SK-N-SH (cell line): ENCODE measurements at regions not wholly inside any gene's neighbourhood (a gene's known extent, or its start where the extent isn't known, plus 50 kb on each side); places are given as distances from the start of the nearest gene placed in this dataset.

Source experiments
- CTCF ChIA-PET: fragments of 300-600, 350-600 bp; formaldehyde crosslinking; extraction: SDS; loops from one replicate; lab custom pipeline; 2021; lab: Yijun Ruan, JAX
- POLR2A ChIA-PET: fragments of 350-600 bp; sonication (Branson Sonifier 250); formaldehyde crosslinking; extraction: SDS; loops from one replicate; lab custom pipeline; 2020; ENCODE audit warnings: antibody characterized with exemption, inconsistent platforms; lab: Yijun Ruan, JAX
- DNase-seq: peaks from one replicate; pipeline ENCODE4 v3.0.0; 2012
- H2AFZ ChIP-seq: fragments of 200-600 bp; sonication (generic); 2 replicates; pipeline ENCODE4 v1.8.1; 2016; ENCODE audit warnings: antibody characterized with exemption, mild to moderate bottlenecking, low read depth
- H3F3A ChIP-seq: fragments of 200-600 bp; sonication (generic); replicated peaks from 2 replicates; pipeline ENCODE3; 2016; ENCODE audit warnings: antibody characterized with exemption, mild to moderate bottlenecking; ENCODE audit not compliant: insufficient read depth
- H3K27ac ChIP-seq, 2 experiments: fragments of 200-500 bp in 1 of 2; fragments of 200-600 bp in 1 of 2; sonication (Bioruptor generic) in 1 of 2; sonication (generic), shearing (Covaris generic) in 1 of 2; 2 replicates each; pipeline versions ENCODE4 v1.5.1 to v1.6.1; 2014 to 2016; ENCODE audit warnings: low read depth in 2 of 2, inconsistent platforms in 1 of 2, low read length in 1 of 2, mild to moderate bottlenecking in 1 of 2, mixed read lengths in 1 of 2
- H3K27me3 ChIP-seq: fragments of 200-600 bp; sonication (generic), shearing (Covaris generic); 2 replicates; pipeline ENCODE4 v1.6.1; 2016; ENCODE audit warnings: mixed run types; ENCODE audit not compliant: insufficient read depth
- H3K36me3 ChIP-seq, 2 experiments: fragments of 200-500 bp in 1 of 2; fragments of 200-600 bp in 1 of 2; sonication (Bioruptor generic) in 1 of 2; sonication (generic) in 1 of 2; replicated peaks in 1 of 2; 2 replicates each; pipeline versions ENCODE3 to v1.5.1; 2014 to 2016; ENCODE audit warnings: low read length in 1 of 2, mild to moderate bottlenecking in 1 of 2; ENCODE audit not compliant: insufficient read depth in 2 of 2, control insufficient read depth in 1 of 2
- H3K4me1 ChIP-seq, 2 experiments: fragments of 200-500 bp in 1 of 2; fragments of 200-600 bp in 1 of 2; sonication (Bioruptor generic) in 1 of 2; sonication (generic), shearing (Covaris generic) in 1 of 2; 2 replicates each; pipeline versions ENCODE4 v1.5.1 to v1.6.1; 2014 to 2016; ENCODE audit warnings: low read depth in 1 of 2, low read length in 1 of 2, mixed run types in 1 of 2; ENCODE audit not compliant: insufficient read depth in 2 of 2, control insufficient read depth in 1 of 2
- H3K4me2 ChIP-seq: fragments of 200-600 bp; sonication (generic), shearing (Covaris generic); 2 replicates; pipeline ENCODE4 v1.6.1; 2017; ENCODE audit warnings: mixed run types
- H3K4me3 ChIP-seq, 2 experiments: fragments of 200-500 bp in 1 of 2; fragments of 200-600 bp in 1 of 2; sonication (Bioruptor generic) in 1 of 2; sonication (generic), shearing (Covaris generic) in 1 of 2; 2 replicates each; pipeline versions ENCODE4 v1.5.1 to v1.8.1; 2014 to 2016; ENCODE audit warnings: low read depth in 2 of 2, inconsistent platforms in 1 of 2, low read length in 1 of 2, mild to moderate bottlenecking in 1 of 2, mixed read lengths in 1 of 2, moderate library complexity in 1 of 2
- H3K79me2 ChIP-seq: fragments of 200-600 bp; sonication (generic); 2 replicates; pipeline ENCODE4 v1.8.1; 2017; ENCODE audit warnings: mild to moderate bottlenecking; ENCODE audit not compliant: insufficient read depth
- H3K9ac ChIP-seq: fragments of 200-600 bp; sonication (generic); 2 replicates; pipeline ENCODE4 v1.6.1; 2017; ENCODE audit warnings: mixed run types
- H3K9me2 ChIP-seq: fragments of 200-600 bp; sonication (generic); 2 replicates; pipeline ENCODE4 v1.6.1; 2017; ENCODE audit warnings: mixed run types
- H3K9me3 ChIP-seq: fragments of 200-600 bp; sonication (generic); 2 replicates; pipeline ENCODE4 v1.6.1; 2017; ENCODE audit warnings: mixed run types, mild to moderate bottlenecking, moderate library complexity
- H4K20me1 ChIP-seq: fragments of 200-600 bp; sonication (generic); 2 replicates; pipeline ENCODE4 v1.6.1; 2017; ENCODE audit warnings: mild to moderate bottlenecking, mixed run types; ENCODE audit not compliant: insufficient read depth
- CHD2 ChIP-seq: fragments of 150-350 bp; IDR thresholded peaks from 2 replicates; pipeline ENCODE4 v1.6.1; 2018; ENCODE audit warnings: low read length; ENCODE audit not compliant: partially characterized antibody
- ELF1 ChIP-seq: IDR thresholded peaks from 2 replicates; pipeline ENCODE4 v1.4.0; 2012
- EP300 ChIP-seq, 2 experiments: IDR thresholded peaks; 2 replicates each; pipeline versions ENCODE4 v1.4.0 to v1.6.1; 2012; ENCODE audit warnings: borderline replicate concordance in 1 of 2, low read depth in 1 of 2, low read length in 1 of 2
- FOSL2 ChIP-seq: IDR thresholded peaks from 2 replicates; pipeline ENCODE4 v1.4.0; 2012; ENCODE audit warnings: low read depth, mild to moderate bottlenecking, moderate library complexity, borderline replicate concordance
- FOXM1 ChIP-seq: IDR thresholded peaks from 2 replicates; pipeline ENCODE4 v1.4.0; 2012; ENCODE audit warnings: low read depth, mild to moderate bottlenecking
- GABPA ChIP-seq: IDR thresholded peaks from 2 replicates; pipeline ENCODE4 v1.4.0; 2012; ENCODE audit warnings: low read depth, mild to moderate bottlenecking
- GATA2 ChIP-seq: sonication (generic); formaldehyde crosslinking; IDR thresholded peaks from 2 replicates; pipeline ENCODE4 v1.5.0; 2020; ENCODE audit warnings: mild to moderate bottlenecking, missing genetic modification reagents
- MEF2A ChIP-seq: IDR thresholded peaks from 2 replicates; pipeline ENCODE4 v1.4.0; 2012; ENCODE audit warnings: low read depth, borderline replicate concordance
- POLR2AphosphoS5 ChIP-seq: IDR thresholded peaks from 2 replicates; pipeline ENCODE4 v1.6.1; 2012; ENCODE audit warnings: low read depth, low read length
- RCOR1 ChIP-seq: fragments of 150-350 bp; IDR thresholded peaks from 2 replicates; pipeline ENCODE4 v1.6.1; 2017; ENCODE audit warnings: antibody characterized with exemption, low read length
- RFX5 ChIP-seq: IDR thresholded peaks from 2 replicates; pipeline ENCODE4 v1.6.1; 2012; ENCODE audit warnings: mild to moderate bottlenecking, improper control_type of control experiment, low read length
- TAF1 ChIP-seq: IDR thresholded peaks from 2 replicates; pipeline ENCODE4 v1.6.1; 2012; ENCODE audit warnings: low read depth, mild to moderate bottlenecking, low read length, moderate library complexity, borderline replicate concordance
- TCF12 ChIP-seq: IDR thresholded peaks from 2 replicates; pipeline ENCODE4 v1.4.0; 2012
- TEAD4 ChIP-seq: IDR thresholded peaks from 2 replicates; pipeline ENCODE4 v1.4.0; 2012; ENCODE audit warnings: mild to moderate bottlenecking, borderline replicate concordance; ENCODE audit not compliant: insufficient read depth
- YY1 ChIP-seq: IDR thresholded peaks from 2 replicates; pipeline ENCODE4 v1.4.0; 2012; ENCODE audit warnings: low read depth, mild to moderate bottlenecking
- WGBS: methylation state at CpG from one replicate; pipeline ENCODE4 v1.1.6; 2017; ENCODE audit warnings: low lambda C conversion rate; 5-methylcytosine and 5-hydroxymethylcytosine counted together
- TF ChIP-seq, protein P1 (sequence below): IDR thresholded peaks from 2 replicates; pipeline ENCODE4 v1.4.0; 2012; ENCODE audit warnings: low read depth, borderline replicate concordance
- TF ChIP-seq, protein P2 (sequence below): fragments of 200-600 bp; sonication (generic); IDR thresholded peaks from 2 replicates; pipeline ENCODE4 v1.6.1; 2017; ENCODE audit warnings: antibody characterized with exemption, mild to moderate bottlenecking, moderate library complexity
- TF ChIP-seq, protein P3 (sequence below): fragments of 150-350 bp; IDR thresholded peaks from 2 replicates; pipeline ENCODE4 v1.6.1; 2016; ENCODE audit warnings: mild to moderate bottlenecking, low read depth, low read length
- TF ChIP-seq, protein P4 (sequence below): IDR thresholded peaks from 2 replicates; pipeline ENCODE4; 2012

DNA sequence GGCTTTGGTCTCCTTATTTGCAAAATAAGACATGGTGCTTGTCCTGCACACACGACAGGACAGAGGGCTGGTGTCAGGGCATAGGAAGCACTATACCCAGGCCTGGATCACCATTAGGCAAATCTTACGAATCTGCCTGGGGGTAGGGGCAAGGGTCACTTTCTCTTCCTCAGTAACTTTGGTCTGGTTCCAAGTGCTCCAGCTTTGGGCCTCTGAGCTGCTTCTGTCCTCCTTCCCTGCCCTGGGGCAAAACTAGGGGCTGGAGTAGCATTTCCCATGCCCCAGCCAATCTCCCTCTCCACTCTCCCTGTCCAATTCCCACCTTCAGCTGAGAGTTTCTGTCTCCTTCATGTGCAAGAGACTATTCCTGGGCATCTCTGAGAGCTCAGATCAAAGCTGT is 123.7 kb upstream of the NECTIN1 start:
- H3K36me3 ChIP-seq, result no peaks in the 10 kb centered on the region
- CTCF ChIA-PET, result interaction anchor here (0.7 to 1.7 kb wide), 4 partner anchors 11 to 55 kb away, joined by 3 to 5 read pairs (median 4); no protein-coding TSS in a partner anchor
- 29% methylated on average over 2 of the region's 2 CpGs for WGBS

More for the DNA sequence above, 123.7 kb upstream of the NECTIN1 start:
- Histone ChIP-seq H3K79me2 (no peaks in the 10 kb centered on the region), H3K27ac (no peak overlapping the region; a peak in 1 of 4 replicates), H4K20me1 (no peaks in the 10 kb centered on the region), H2AFZ (no peak overlapping the region), H3K9me2 (no peaks in the 10 kb centered on the region), H3K4me2 (no peak overlapping the region), H3K27me3 (no peaks in the 10 kb centered on the region), H3K4me3 (no peak overlapping the region), H3K9ac (no peak overlapping the region), H3F3A (no peaks in the 10 kb centered on the region), H3K9me3 (no peaks in the 10 kb centered on the region), H3K4me1 (peaks cover 0 to 23% of the 10 kb centered on the region in 2 experiments; a peak in 1 of 4 replicates)
- POLR2A ChIA-PET, result interaction anchor here (1.1 kb wide), 1 partner anchor 55 kb away, joined by 3 read pairs; no protein-coding TSS in a partner anchor
- DNase-seq, result no peak
- TF ChIP-seq TEAD4, result no peak
- TF ChIP-seq FOXM1, result no peak
- TF ChIP-seq, protein P1, sequence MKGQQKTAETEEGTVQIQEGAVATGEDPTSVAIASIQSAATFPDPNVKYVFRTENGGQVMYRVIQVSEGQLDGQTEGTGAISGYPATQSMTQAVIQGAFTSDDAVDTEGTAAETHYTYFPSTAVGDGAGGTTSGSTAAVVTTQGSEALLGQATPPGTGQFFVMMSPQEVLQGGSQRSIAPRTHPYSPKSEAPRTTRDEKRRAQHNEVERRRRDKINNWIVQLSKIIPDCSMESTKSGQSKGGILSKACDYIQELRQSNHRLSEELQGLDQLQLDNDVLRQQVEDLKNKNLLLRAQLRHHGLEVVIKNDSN, result no peak
- TF ChIP-seq ELF1, result no peak
- TF ChIP-seq GATA2 (CRISPR knock-in tag), result no peak
- no peak for TF ChIP-seq FOSL2
- no peak for TF ChIP-seq EP300 (IDR thresholded peaks at IDR 0.05; ENCODE audit: borderline replicate concordance in 1 of 2, low read depth in 1 of 2, low read length in 1 of 2)
- TF ChIP-seq CHD2, result no peak
- no peak for TF ChIP-seq MEF2A
- TF ChIP-seq RCOR1, result no peak
- no peak for TF ChIP-seq GABPA
- no peak for TF ChIP-seq TAF1
- TF ChIP-seq RFX5, result no peak
- TF ChIP-seq, protein P2, sequence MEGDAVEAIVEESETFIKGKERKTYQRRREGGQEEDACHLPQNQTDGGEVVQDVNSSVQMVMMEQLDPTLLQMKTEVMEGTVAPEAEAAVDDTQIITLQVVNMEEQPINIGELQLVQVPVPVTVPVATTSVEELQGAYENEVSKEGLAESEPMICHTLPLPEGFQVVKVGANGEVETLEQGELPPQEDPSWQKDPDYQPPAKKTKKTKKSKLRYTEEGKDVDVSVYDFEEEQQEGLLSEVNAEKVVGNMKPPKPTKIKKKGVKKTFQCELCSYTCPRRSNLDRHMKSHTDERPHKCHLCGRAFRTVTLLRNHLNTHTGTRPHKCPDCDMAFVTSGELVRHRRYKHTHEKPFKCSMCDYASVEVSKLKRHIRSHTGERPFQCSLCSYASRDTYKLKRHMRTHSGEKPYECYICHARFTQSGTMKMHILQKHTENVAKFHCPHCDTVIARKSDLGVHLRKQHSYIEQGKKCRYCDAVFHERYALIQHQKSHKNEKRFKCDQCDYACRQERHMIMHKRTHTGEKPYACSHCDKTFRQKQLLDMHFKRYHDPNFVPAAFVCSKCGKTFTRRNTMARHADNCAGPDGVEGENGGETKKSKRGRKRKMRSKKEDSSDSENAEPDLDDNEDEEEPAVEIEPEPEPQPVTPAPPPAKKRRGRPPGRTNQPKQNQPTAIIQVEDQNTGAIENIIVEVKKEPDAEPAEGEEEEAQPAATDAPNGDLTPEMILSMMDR, result no peak
- TF ChIP-seq, protein P3, sequence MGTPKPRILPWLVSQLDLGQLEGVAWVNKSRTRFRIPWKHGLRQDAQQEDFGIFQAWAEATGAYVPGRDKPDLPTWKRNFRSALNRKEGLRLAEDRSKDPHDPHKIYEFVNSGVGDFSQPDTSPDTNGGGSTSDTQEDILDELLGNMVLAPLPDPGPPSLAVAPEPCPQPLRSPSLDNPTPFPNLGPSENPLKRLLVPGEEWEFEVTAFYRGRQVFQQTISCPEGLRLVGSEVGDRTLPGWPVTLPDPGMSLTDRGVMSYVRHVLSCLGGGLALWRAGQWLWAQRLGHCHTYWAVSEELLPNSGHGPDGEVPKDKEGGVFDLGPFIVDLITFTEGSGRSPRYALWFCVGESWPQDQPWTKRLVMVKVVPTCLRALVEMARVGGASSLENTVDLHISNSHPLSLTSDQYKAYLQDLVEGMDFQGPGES, result no peak
- TF ChIP-seq POLR2AphosphoS5, result no peak
- TF ChIP-seq, protein P4, sequence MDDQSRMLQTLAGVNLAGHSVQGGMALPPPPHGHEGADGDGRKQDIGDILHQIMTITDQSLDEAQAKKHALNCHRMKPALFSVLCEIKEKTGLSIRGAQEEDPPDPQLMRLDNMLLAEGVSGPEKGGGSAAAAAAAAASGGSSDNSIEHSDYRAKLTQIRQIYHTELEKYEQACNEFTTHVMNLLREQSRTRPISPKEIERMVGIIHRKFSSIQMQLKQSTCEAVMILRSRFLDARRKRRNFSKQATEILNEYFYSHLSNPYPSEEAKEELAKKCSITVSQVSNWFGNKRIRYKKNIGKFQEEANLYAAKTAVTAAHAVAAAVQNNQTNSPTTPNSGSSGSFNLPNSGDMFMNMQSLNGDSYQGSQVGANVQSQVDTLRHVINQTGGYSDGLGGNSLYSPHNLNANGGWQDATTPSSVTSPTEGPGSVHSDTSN, result no peak
- no peak for TF ChIP-seq YY1
- no peak for TF ChIP-seq TCF12
